ENCODE measurements at regions not wholly inside any gene's neighbourhood (a gene's known extent, or its start where the extent isn't known, plus 50 kb on each side); places are given as distances from the start of the nearest gene placed in this dataset.

- no peak for DNase-seq (ENCODE audit: low spot score in 2 of 2)
- Histone ChIP-seq H3K27me3 (ENCODE audit: low read depth) (peaks cover 3% of the 10 kb centered on the region; the same call in 1 of the 2 replicates), H3K9me3 (no peaks in the 10 kb centered on the region), H3K36me3 (replicated peaks) (no peaks in the 10 kb centered on the region), H3K4me3 (no peak overlapping the region), H3K4me1 (no peaks in the 10 kb centered on the region)
- in situ Hi-C loops (cut with MboI; ENCODE audit: low sequenced_read_pairs) = no loop called here
These were observed 61.8 kb upstream of the TTLL7 start for GRCh38 chr1:84060781-84061180.

GRCh38 chr1:84048820-84049219 is 49.9 kb upstream of the TTLL7 start:
- no peaks in the 10 kb centered on the region for H3K9me3 ChIP-seq
- no peak for DNase-seq (ENCODE audit: low spot score in 2 of 2)
- in situ Hi-C loops (cut with MboI; ENCODE audit: low sequenced_read_pairs) = no loop called here
- no peaks in the 10 kb centered on the region for H3K36me3 ChIP-seq (replicated peaks)
- H3K4me3 ChIP-seq = no peak overlapping the region
- no peaks in the 10 kb centered on the region for H3K4me1 ChIP-seq
- no peaks in the 10 kb centered on the region for H3K27me3 ChIP-seq (ENCODE audit: low read depth)

Data from HAP-1 (cell line).